ENCODE measurements at regions not wholly inside any gene's neighbourhood (a gene's known extent, or its start where the extent isn't known, plus 50 kb on each side); places are given as distances from the start of the nearest gene placed in this dataset.

DNA sequence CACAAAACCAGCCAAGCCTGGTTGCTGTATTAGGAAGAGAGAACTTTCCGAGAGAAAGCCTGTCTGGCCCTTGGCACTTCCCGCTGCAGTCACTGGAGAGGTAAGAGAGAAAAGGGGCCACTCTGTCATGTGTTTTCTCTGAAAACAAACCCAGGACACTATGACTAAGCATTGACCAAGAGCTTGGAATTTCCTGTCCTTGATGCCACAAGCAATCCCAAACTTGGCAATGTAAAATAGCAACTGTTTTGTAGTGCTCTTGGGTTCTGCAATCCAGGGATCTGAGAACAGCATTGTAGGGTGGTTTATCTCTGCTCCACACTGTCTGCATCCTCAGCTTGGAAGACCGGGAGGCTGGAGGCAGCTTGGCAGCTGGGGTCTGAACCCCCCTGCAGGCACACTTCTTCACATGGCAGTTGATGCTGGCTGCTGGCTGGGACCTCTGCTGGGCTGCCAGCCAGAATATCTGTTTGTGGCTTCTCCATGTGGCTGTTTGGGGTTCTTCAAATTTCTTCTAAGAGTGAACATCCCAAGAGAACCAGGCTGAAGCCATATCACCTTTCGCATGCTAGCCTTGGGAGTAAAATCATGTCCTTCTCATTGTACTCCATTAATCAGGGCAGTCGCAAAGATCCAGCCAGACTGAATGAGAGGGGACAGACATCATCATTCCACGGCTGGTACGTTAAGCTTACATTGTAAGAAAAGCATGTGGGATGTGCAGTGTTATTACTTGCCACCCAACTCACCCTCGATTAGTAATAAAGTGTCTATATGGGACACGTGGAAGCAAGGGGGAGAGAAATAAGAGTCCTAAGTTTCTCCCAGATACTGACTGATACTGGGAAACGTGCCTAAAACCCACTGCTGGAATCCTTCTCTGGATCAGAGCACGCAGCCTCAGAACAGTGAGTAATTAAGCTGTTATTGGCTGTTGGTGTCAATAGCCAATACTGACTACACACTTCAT lies 537.4 kb upstream of the B3GAT1 start:
- TF ChIP-seq, protein P1, sequence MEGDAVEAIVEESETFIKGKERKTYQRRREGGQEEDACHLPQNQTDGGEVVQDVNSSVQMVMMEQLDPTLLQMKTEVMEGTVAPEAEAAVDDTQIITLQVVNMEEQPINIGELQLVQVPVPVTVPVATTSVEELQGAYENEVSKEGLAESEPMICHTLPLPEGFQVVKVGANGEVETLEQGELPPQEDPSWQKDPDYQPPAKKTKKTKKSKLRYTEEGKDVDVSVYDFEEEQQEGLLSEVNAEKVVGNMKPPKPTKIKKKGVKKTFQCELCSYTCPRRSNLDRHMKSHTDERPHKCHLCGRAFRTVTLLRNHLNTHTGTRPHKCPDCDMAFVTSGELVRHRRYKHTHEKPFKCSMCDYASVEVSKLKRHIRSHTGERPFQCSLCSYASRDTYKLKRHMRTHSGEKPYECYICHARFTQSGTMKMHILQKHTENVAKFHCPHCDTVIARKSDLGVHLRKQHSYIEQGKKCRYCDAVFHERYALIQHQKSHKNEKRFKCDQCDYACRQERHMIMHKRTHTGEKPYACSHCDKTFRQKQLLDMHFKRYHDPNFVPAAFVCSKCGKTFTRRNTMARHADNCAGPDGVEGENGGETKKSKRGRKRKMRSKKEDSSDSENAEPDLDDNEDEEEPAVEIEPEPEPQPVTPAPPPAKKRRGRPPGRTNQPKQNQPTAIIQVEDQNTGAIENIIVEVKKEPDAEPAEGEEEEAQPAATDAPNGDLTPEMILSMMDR (IDR thresholded peaks at IDR 0.05; ENCODE audit: insufficient read depth, low read depth, low read length) = no peak
- TF ChIP-seq EZH2 (IDR thresholded peaks at IDR 0.05; ENCODE audit: insufficient read depth, low read length) = no peak

All from astrocyte (in vitro differentiated cells and primary cell).